H7 (cell line): ENCODE measurements at regions not wholly inside any gene's neighbourhood (a gene's known extent, or its start where the extent isn't known, plus 50 kb on each side); places are given as distances from the start of the nearest gene placed in this dataset.
"Not testable (repeated sequence)": the region's sequence is repeated elsewhere in the genome, so short reads cannot be mapped to it uniquely, and the experiment has no call there.

Source experiments
- DNase-seq: peaks from one replicate; pipeline ENCODE4 v3.0.0; 2012
- H3K27me3 ChIP-seq: 2 replicates; pipeline ENCODE4 v1.6.0; 2011; ENCODE audit warnings: mild to moderate bottlenecking, low read length; ENCODE audit not compliant: control insufficient read depth, insufficient read depth
- H3K36me3 ChIP-seq: replicated peaks from 2 replicates; pipeline ENCODE4 v1.5.1; 2011; ENCODE audit warnings: low read length; ENCODE audit not compliant: control insufficient read depth, insufficient read depth
- H3K4me3 ChIP-seq: 2 replicates; pipeline ENCODE4 v1.5.1; 2011; ENCODE audit warnings: low read depth, mild to moderate bottlenecking, control low read depth, low read length, moderate library complexity; ENCODE audit not compliant: insufficient read depth

GRCh38 chr2:31813016-31813415 lies 197.8 kb downstream of the MEMO1 start:
- no peaks in the 10 kb centered on the region for H3K27me3 ChIP-seq
- H3K36me3 ChIP-seq = no peaks in the 10 kb centered on the region
- no peak overlapping the region for H3K4me3 ChIP-seq
- DNase-seq = no peak

- DNase-seq = no peak
- Histone ChIP-seq H3K36me3 (no peaks in the 10 kb centered on the region), H3K4me3 (no peak overlapping the region), H3K27me3 (no peaks in the 10 kb centered on the region)
Observed at GRCh38 chr2:31812051-31812798, 198.6 kb downstream of the MEMO1 start.

- H3K36me3 ChIP-seq = no peaks in the 10 kb centered on the region
- H3K4me3 ChIP-seq = no peak overlapping the region
- no peaks in the 10 kb centered on the region for H3K27me3 ChIP-seq
- no peak for DNase-seq
Observed at GRCh38 chr2:31811482-31811881, 199.3 kb downstream of the MEMO1 start.

DNA sequence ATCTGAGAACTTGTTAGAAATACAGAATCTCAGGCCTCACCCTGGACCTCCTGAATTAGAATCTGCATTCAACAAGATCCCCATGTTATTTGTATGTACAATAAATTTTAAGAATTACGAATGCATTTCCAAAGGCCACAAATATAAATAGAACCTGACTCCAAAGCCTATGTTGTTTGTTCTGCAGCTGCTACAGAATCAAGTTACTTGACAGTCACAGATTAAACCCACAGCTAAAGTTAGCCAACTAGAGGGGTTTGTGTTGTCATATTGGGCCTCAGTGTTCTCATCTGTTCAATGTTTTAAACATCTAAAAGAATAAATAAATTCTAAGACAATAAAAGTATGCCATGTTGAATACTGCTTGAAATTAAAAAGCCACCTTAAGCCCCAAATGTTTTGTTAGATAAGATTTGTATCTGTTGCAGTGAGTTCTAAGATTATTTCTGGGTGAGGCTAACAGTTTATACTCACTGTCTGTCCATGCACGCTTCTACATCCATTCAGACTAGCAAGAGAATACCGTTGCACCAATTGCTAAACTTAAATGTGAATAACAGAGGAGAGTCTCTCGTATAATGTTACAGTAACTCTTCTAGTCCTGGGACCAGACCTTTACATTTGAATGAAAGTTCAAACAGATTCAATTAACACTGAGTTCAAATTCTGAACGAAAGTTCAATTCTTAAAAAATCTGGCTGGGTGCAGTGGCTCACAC lies 200.4 kb downstream of the MEMO1 start:
- Histone ChIP-seq H3K4me3 (no peak overlapping the region), H3K36me3 (no peaks in the 10 kb centered on the region), H3K27me3 (no peaks in the 10 kb centered on the region)
- DNase-seq = no peak

DNA sequence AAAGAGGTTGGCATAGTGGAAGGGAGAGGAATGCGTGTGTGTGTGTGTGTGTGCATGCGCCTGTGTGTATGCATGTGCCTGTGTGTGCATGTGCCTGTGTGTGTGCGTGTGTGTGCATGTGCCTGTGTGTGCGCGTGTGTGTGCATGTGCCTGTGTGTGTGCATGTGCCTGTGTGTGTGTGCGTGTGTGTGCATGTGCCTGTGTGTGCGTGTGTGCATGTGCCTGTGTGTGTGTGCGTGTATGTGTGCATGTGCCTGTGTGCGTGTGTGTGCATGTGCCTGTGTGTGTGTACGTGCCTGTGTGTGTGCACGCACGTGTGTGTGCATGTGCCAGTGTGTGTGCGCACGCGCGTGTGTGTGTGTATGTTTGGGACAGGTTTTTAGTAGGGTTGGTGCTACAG lies 205.1 kb downstream of the MEMO1 start:
- Histone ChIP-seq H3K4me3 (no peak overlapping the region), H3K36me3 (no peaks in the 10 kb centered on the region), H3K27me3 (no peaks in the 10 kb centered on the region)
- DNase-seq = no peak

DNA sequence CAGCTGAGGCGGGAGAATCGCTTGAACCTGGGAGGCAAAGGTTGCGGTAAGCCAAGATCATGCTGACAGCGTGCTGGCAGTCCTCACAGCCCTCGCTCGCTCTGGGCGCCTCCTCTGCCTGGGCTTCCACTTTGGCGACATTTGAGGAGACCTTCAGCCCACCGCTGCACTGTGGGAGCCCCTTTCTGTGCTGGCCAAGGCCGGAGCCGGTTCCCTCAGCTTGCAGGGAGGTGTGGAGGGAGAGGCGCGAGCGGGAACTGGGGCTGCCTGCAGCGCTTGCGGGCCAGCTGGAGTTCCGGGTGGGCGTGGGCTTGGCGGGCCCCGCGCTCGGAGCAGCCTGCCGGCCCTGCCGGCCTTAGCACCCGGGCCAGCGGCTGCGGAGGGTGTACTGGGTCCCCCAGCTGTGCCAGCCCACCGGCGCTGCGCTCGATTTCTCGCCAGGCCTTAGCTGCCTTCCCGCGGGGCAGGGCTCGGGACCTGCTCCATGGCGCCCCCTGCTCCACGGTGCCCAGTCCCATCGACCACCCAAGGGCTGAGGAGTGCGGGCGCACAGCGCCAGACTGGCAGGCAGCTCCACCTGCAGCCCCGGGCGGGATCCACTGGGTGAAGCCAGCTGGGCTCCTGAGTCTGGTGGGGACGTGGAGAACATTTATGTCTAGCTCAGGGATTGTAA lies 207.2 kb downstream of the MEMO1 start:
- H3K4me3 ChIP-seq, H3K27me3 ChIP-seq, H3K36me3 ChIP-seq, DNase-seq: not testable (repeated sequence)

DNA sequence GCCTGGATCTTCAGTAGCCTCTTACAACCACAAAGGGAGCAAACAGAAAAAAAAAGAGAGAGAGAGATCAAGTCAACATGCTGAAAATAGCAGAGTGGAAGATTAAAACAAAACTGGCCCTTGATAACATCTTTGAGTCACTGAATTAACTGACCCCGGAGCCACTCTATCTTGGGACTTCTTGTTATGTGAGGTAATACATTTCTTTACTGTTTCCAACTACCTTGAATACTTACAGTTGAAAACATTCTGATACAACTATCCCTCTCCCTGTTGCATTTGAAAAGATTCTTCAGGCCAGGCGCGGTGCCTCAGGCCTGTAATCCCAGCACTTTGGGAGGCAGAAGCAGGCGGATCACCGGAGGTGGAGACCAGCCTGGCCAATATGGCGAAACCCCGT lies 208.1 kb downstream of the MEMO1 start:
- DNase-seq = no peak
- Histone ChIP-seq H3K36me3 (no peaks in the 10 kb centered on the region), H3K27me3 (no peaks in the 10 kb centered on the region), H3K4me3 (no peak overlapping the region)

- H3K36me3 ChIP-seq, DNase-seq, H3K27me3 ChIP-seq: not testable (repeated sequence)
Observed at GRCh38 chr2:31799282-31799681, 211.5 kb downstream of the MEMO1 start.

GRCh38 chr2:31788273-31788672 lies 207.5 kb upstream of the SRD5A2 start:
- DNase-seq = no peak
- H3K27me3 ChIP-seq = no peaks in the 10 kb centered on the region
- no peak overlapping the region for H3K4me3 ChIP-seq
- H3K36me3 ChIP-seq = no peaks in the 10 kb centered on the region

More at GRCh38 chr2:31799282-31799681, 211.5 kb downstream of the MEMO1 start:
- not testable (repeated sequence) for H3K4me3 ChIP-seq

DNA sequence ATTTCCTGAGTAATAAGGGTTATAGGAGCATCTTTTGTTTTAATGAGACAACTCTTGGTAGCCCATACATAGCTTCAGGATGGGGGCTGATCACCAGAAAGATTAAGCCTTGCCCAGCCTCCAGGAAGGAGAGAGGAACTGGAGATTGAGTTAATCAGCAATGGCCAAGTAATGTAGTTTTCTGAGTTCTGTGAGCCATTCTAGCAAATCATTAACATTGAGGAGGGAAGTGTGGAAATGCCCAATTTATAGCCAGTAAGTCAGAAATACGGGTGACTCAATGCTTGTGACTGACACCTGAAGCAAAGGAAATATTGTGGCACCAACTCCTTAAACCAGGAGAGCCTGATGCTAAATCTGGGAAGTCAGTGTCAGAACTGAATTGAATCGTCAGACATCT lies 205.1 kb upstream of the SRD5A2 start:
- no peak overlapping the region for H3K4me3 ChIP-seq
- DNase-seq = no peak
- H3K27me3 ChIP-seq = no peaks in the 10 kb centered on the region
- H3K36me3 ChIP-seq = no peaks in the 10 kb centered on the region

DNA sequence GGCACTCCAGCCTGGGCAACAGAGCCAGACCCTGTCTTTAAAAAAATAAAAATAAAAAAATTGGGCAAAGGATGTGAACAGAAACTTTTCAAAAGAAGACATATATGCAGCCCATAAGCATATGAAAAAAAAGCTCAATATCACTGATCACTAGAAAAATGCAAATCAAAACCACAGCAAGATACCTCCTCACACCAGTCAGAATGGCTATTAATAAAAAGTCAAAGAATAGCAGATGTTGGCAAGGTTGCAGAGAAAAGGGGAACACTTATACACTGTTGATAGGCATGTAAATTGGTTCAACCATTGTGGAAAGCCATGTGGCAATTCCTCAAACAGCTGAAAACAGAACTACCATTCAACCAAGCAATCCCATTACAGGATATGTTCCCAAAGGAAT lies 204.1 kb upstream of the SRD5A2 start:
- no peak for DNase-seq

DNA sequence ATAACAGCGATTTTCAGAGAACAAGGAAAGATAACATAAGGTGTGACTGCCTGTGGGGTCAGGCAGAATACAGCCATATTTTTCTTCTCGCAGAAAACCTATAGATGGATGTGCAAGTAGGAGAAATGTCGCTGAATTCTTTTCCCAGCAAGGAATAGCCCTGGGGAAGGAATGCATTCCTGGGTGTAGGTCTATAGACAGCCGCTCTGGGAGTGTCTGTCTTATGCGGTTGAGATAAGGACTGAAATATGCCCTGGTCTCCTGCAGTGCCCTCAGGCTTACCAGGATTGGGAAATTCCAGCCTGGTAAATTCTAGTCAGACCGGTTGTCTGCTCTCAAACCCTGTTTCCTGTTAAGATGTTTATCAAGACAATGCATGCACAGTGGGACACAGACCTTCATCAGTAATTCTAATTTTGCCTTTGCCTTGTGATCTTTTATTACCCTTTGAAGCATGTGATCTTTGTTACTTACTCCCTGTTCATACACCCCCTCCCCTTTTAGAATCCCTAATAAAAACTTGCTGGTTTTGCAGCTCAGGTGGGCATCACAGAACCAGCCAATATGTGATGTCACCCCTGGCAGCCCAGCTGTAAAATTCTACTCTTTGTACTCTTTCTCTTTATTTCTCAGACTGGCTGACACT lies 202.8 kb upstream of the SRD5A2 start:
- H3K4me3 ChIP-seq, H3K36me3 ChIP-seq, DNase-seq, H3K27me3 ChIP-seq: not testable (repeated sequence)

More for the DNA sequence above, 204.1 kb upstream of the SRD5A2 start:
- H3K36me3 ChIP-seq = no peaks in the 10 kb centered on the region
- no peak overlapping the region for H3K4me3 ChIP-seq
- no peaks in the 10 kb centered on the region for H3K27me3 ChIP-seq

DNA sequence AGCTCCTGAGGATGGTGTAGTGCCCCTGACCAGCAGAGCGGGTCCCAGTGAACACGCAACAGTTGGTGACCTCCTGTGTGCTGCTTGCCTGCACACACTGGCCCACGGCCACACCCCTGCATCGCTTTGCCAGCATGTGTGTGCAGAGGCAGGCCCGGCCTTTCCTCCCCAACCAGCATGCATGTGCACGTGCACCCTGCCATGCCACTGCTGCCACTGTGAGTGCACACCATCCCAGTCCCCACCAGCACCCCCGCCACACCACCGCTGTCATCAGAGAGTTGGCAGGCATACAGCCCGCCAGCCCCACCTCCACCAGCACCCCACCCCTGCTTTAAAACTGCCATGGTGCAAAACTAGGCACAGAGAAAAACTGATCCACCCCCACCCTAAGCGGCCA lies 197.4 kb upstream of the SRD5A2 start:
- DNase-seq = no peak

GRCh38 chr2:31770741-31771140 lies 190.0 kb upstream of the SRD5A2 start:
- H3K27me3 ChIP-seq = no peaks in the 10 kb centered on the region
- H3K36me3 ChIP-seq = no peaks in the 10 kb centered on the region
- no peak for DNase-seq
- no peak overlapping the region for H3K4me3 ChIP-seq

More for the DNA sequence above, 197.4 kb upstream of the SRD5A2 start:
- Histone ChIP-seq H3K36me3 (no peaks in the 10 kb centered on the region), H3K27me3 (no peaks in the 10 kb centered on the region), H3K4me3 (no peak overlapping the region)
